GM19043 (cell line): ENCODE measurements at regions not wholly inside any gene's neighbourhood (a gene's known extent, or its start where the extent isn't known, plus 50 kb on each side); places are given as distances from the start of the nearest gene placed in this dataset.

Experiments used
- ATAC-seq: cut with Tn5 transposase; IDR thresholded peaks from one replicate; pipeline ENCODE4 v1.9.1; 2021; ENCODE audit warnings: low read depth; ENCODE audit not compliant: unreplicated experiment

- ATAC-seq: no peak
These were observed 173.5 kb upstream of the ZNF608 start for GRCh38 chr5:124919747-124920525.

DNA sequence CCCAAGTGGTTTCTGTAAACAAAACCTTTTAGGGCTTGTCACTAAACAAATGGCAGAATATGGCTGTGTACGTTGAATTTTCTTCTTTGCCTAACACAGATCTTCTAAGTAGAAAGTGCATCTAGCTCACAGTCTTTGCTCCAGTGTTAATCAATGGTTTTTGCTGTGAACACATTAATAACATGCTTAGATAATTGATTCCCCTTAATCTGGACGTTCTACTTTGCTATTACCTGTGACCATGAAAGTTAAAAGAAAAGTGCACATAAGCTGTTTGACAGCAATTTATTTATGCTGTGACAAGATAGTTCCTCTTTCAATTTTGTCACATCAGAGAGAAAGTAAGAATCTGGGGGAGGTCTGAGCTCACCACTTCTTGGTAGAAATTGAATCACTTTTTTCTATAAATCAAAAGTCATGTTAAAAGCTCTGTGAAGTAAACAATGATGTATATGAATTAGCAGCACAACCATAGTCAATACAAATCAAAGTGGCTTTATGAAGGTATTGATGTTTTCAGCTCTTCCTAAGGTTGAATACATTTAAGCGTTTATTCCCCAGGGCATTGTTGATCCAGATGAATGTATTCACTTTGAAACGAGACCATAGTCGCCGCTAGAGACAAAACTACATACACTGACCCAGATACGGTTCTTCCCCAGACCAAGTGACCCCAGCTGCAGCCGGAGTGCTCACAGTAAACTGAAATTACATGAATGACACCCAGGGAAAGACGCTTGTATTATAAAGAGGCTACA is 174.6 kb upstream of the ZNF608 start:
- peak; percentile 81 for ATAC-seq

DNA sequence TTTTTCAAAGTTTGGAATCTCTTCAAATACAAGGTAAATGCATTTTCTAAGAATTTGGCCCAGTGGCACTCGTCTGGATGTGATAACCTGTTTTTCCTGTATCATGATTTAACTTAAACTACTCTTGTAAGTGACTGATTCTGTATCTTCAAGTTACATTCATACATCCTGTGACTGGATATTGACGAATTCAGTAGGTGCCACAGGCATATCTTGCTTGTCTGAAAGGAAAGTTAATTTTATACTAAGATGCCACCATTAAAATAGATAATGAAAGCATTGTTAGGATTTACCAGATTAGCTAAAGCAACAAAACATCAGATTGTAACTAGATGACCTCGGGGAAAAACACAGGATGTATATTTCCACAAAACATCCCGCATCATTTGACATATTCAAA is 175.3 kb upstream of the ZNF608 start:
- peak; percentile 10 for ATAC-seq

- ATAC-seq: no peak
These were observed 176.0 kb upstream of the ZNF608 start for GRCh38 chr5:124922255-124922975.

DNA sequence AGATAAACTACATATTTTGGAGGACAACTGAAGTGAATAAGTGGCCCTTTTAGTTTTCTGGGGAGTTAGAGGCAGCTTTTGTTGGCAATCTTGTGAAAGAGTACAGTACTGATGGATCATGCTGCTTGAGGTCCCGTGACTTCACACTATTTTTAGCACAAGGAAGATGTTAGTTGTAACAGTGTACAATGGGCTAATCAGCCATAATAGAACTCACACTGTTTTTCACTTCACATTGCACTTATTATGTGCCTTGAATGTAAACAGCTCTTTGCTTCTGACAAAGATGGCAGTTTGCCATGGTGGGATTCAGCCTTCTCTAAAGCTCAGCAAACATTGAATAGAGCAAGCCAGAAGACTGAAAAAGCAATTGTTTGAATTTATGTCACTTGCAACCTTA is 176.7 kb upstream of the ZNF608 start:
- ATAC-seq: no peak

GRCh38 chr5:124924729-124925128 is 178.3 kb upstream of the ZNF608 start:
- ATAC-seq: no peak

DNA sequence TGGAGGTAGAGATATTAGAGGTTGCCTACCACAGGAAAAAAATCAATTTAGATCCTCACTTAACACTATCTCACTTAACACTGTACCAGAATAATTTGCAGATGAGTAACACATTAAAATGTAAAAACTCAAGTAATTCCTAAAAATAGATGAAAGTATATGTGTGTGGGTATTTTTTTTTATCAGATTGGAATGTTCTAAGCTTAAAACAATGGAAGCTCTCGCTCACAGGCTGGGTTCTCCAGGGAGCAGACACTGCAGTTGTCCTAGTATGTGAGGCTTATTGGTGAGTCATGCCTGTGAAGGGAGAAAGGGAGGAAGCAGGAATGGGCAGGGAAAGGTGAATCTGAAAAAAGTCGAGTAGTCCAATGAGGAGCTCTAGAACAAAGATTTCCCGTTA is 181.3 kb upstream of the ZNF608 start:
- ATAC-seq: no peak

DNA sequence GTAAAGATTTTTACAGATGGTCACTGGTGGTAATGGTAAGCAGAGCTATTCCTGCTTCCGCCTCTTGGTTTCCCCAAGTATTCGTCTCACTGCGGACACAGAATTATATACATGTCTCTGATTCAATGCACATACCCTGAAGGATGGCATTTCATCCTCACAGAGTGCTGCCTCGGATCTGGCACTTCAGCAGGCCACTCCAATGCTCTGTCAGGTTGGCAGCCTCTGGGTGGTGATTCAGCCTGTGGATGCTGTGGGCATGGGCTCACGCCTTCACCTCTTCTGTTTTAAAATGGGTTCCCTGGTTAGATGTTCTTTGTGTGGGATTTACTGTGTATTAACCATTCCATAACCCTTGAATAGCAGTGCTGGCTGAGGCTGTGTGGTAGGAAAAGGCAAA is 182.6 kb upstream of the ZNF608 start:
- no peak for ATAC-seq

- ATAC-seq: no peak
These were observed 186.6 kb upstream of the ZNF608 start for GRCh38 chr5:124932791-124933600.

DNA sequence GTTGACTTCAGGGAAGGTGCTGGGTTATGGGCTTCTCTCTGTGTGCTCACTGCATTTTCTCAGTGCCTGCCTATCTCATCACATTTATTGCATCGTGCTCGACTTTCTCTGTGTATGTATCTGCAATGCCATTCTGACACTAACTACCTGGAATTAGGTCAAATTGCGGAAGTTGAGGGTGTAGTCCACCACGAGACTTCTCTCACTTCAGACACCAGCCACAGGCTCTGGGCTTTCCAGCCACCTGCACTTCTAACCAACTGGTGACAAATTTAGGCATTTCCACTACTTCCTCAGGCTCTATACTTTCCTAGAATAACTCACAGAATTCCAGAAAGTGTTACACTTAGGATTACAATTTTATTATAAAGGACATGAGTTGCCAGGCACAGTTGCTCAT is 188.6 kb upstream of the ZNF608 start:
- ATAC-seq: peak; percentile 75

DNA sequence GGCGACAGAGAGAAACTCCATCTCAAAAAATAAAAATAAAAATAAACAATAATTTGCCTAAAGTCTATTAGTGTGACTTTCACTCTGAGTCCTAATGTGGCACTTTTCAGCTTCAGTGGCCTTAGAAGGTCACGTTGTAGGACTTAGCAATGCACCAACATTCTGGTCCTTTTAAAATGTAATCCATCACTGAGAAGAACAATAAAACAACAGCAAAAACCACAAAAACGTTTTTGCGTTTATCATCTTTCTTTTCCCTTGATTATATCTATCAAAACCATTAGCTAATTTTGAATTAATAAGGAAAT is 190.1 kb upstream of the ZNF608 start:
- peak; percentile 39 for ATAC-seq

DNA sequence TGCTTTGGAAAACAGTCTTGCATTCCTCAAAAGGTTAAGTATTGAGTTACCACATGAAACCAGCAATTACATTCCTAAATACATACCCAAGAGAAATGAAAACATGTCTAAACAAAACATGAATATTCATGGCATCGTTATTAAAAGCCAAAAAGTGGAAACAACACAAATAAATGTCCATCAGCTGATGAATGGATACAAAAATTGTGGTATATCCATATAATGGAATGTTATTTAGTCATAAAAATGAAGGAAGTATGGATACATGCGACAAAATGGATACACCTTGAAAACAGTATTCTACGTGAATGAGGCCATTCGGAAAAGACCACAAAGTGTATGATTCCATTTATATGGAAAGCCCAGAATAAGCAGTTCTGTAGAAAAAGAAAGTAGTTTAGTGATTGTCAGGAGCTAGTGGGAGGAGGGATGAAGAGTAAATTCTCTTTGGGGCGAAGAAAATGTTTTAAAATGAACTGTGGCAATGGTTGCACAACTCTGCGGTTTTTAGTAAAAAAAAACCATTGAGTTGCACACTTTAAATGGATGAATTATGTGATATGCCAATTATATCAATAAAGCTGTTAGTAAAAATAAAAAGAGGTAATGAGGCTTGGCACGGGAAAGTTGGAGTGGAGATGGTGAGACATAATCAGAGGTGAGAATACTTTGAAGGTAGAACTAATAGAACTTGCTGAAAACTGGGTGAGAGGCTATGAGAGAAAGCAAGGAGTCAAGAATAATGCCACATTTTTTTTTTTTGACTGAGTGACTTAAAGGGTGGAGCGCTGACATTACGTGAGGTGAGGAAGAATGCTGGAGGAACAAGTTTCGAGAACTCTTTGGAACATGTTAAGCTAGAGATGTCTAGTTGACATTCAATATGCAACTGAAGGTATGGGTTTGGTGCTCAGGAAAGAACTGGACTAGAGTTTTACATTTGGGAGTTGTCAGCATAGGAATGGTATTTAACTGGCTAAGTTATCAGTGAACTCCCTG is 194.9 kb upstream of the ZNF608 start:
- ATAC-seq: no peak

DNA sequence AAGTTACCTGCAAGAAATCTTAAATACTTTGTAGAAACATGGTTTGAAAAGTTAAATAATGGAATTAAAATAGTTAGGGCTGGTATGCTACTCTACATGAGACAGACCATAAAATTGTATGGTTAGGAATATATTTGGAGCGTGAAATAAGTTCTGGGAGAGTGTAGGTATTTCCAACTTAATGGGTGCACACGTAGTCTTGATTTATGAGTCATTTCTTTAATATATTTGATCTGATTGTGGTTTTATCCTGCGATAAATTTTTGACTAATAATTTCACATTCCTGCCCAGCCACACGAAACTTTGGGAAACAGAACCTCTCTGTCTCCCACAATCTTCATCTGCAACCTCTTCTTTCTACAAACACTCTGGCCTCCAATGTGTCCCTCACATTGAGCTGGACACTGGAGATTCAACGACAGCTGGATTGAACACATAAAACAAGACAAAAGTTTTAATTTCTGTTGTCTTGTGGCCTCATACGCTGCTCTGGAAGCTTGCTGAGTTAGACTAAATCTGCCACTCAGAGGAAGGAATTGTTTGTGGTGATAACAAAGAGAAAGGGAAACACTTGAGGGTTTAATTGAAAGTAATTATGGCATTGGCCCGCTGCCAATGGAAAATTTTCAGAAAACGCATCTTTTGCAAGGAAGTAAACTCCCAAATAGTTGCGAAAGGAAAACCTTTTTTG is 201.8 kb upstream of the ZNF608 start:
- ATAC-seq: no peak

- ATAC-seq: no peak
These were observed 202.4 kb upstream of the ZNF608 start for GRCh38 chr5:124948754-124949275.

DNA sequence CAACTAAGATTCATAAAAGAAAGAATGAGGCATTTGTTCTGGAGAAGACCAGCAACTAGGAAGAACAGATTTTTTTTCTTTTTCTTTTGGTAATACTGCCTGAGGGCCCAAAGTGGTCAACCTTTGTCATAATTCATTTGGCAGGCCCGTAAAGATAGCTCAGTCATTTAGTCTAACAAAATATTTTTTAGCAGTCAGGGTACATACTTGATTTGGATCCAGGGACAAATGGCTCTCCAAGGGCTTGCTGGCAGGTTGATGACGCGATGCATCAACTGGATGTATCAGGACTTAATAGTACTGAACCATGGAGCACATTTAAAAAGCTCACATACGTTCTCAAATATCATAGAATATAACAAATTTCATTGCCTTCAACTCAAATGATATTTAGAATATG is 203.4 kb upstream of the ZNF608 start:
- no peak for ATAC-seq

- ATAC-seq: no peak
These were observed 204.7 kb upstream of the ZNF608 start for GRCh38 chr5:124951105-124951504.

GRCh38 chr5:124951661-124952060 is 205.2 kb upstream of the ZNF608 start:
- ATAC-seq: peak; percentile 44

DNA sequence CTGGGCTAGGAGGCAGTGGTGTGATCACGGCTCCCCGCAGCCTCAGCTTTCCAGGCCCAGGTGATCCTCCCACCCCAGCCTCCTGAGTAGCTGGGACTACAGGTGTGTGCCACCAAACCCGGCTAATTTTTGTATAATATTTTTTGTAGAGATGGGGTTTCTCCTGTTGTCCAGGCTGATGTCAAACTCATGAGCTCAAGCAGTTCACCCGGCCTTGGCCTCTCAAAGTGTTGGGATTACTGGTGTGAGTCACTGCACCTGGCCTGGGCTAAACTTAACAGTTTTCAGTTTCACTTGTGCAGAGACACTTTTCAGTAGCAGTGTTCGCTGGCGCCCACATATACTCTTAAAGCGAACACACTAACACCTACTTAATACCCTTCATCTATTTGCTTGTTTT is 205.6 kb upstream of the ZNF608 start:
- ATAC-seq: peak; percentile 91

DNA sequence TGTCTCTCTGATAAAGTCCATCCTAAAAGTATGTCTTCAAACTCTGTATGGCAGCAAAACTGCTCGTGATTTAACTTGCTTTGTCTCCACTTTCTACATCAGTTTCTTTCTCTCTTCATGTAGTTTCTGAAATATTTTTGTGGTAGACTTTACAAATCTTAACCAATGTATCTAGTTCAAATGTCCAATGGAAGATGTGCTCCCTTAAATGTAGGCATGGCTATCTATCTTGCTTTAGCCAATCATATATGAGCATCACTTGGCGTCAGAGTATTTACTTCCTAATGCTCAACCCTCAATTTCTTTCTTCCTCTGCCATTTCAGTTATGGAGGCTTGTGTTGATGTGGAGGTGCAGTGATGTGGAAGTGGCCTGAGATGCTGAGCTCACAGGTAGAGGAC is 206.1 kb upstream of the ZNF608 start:
- ATAC-seq: peak; percentile 64
